ENCODE measurements at regions not wholly inside any gene's neighbourhood (a gene's known extent, or its start where the extent isn't known, plus 50 kb on each side); places are given as distances from the start of the nearest gene placed in this dataset.

- no peak for ATAC-seq
- DNase-seq: no peak
- Mint-ChIP-seq H3K4me3 (no peak overlapping the region), H3K27me3 (no peaks in the 10 kb centered on the region), H3K4me1 (peaks cover 78% of the 10 kb centered on the region), H3K9me3 (no peaks in the 10 kb centered on the region), H3K36me3 (ENCODE audit: low read depth) (no peaks in the 10 kb centered on the region), H3K27ac (peak overlapping the region; percentile 74)
These were observed 158.0 kb upstream of the AHR start for GRCh38 chr7:17140406-17140805.

- Mint-ChIP-seq H3K36me3 (ENCODE audit: low read depth) (no peaks in the 10 kb centered on the region), H3K27ac (peak overlapping the region; percentile 78)
- no peak for ATAC-seq
These were observed 155.5 kb upstream of the AHR start for GRCh38 chr7:17142831-17143541.

GRCh38 chr7:17144322-17144721 is 154.1 kb upstream of the AHR start:
- no peaks in the 10 kb centered on the region for H3K9me3 Mint-ChIP-seq
- DNase-seq (peak; percentile 54), ATAC-seq (peak; percentile 95)
- peak overlapping the region; percentile 78 for H3K27ac Mint-ChIP-seq
- H3K4me3 Mint-ChIP-seq: peak overlapping the region; percentile 43
- H3K4me1 Mint-ChIP-seq: peaks cover 60% of the 10 kb centered on the region
- no peaks in the 10 kb centered on the region for H3K36me3 Mint-ChIP-seq (ENCODE audit: low read depth)
- no peaks in the 10 kb centered on the region for H3K27me3 Mint-ChIP-seq

More at GRCh38 chr7:17142831-17143541, 155.5 kb upstream of the AHR start:
- peak overlapping the region; percentile 59 for H3K4me3 Mint-ChIP-seq
- no peak for DNase-seq
- peaks cover 72% of the 10 kb centered on the region for H3K4me1 Mint-ChIP-seq
- no peaks in the 10 kb centered on the region for H3K9me3 Mint-ChIP-seq
- no peaks in the 10 kb centered on the region for H3K27me3 Mint-ChIP-seq

- peaks cover 57% of the 10 kb centered on the region for H3K4me1 Mint-ChIP-seq
- H3K4me3 Mint-ChIP-seq: no peak overlapping the region
- H3K27me3 Mint-ChIP-seq: no peaks in the 10 kb centered on the region
- no peaks in the 10 kb centered on the region for H3K9me3 Mint-ChIP-seq
- DNase-seq (no peak), ATAC-seq (no peak)
- H3K36me3 Mint-ChIP-seq (ENCODE audit: low read depth): no peaks in the 10 kb centered on the region
- no peak overlapping the region for H3K27ac Mint-ChIP-seq
These were observed 151.8 kb upstream of the AHR start for GRCh38 chr7:17146621-17147020.

GRCh38 chr7:17147409-17147808 is 151.0 kb upstream of the AHR start:
- Mint-ChIP-seq H3K27ac (peak overlapping the region; percentile 28), H3K4me1 (peaks cover 57% of the 10 kb centered on the region)
- ATAC-seq: no peak

GRCh38 chr7:17150018-17150417 is 148.4 kb upstream of the AHR start:
- H3K9me3 Mint-ChIP-seq: no peaks in the 10 kb centered on the region
- ATAC-seq (peak; percentile 42), DNase-seq (no peak)
- H3K27ac Mint-ChIP-seq: no peak overlapping the region
- H3K4me3 Mint-ChIP-seq: no peak overlapping the region
- peaks cover 49% of the 10 kb centered on the region for H3K4me1 Mint-ChIP-seq
- H3K27me3 Mint-ChIP-seq: no peaks in the 10 kb centered on the region
- no peaks in the 10 kb centered on the region for H3K36me3 Mint-ChIP-seq (ENCODE audit: low read depth)

More at GRCh38 chr7:17147409-17147808, 151.0 kb upstream of the AHR start:
- H3K9me3 Mint-ChIP-seq: no peaks in the 10 kb centered on the region
- no peaks in the 10 kb centered on the region for H3K36me3 Mint-ChIP-seq (ENCODE audit: low read depth)
- no peak for DNase-seq
- no peaks in the 10 kb centered on the region for H3K27me3 Mint-ChIP-seq
- H3K4me3 Mint-ChIP-seq: no peak overlapping the region

GRCh38 chr7:17152721-17153120 is 145.7 kb upstream of the AHR start:
- no peaks in the 10 kb centered on the region for H3K27me3 Mint-ChIP-seq
- no peaks in the 10 kb centered on the region for H3K36me3 Mint-ChIP-seq (ENCODE audit: low read depth)
- no peak overlapping the region for H3K4me3 Mint-ChIP-seq
- peaks cover 42% of the 10 kb centered on the region for H3K4me1 Mint-ChIP-seq
- H3K27ac Mint-ChIP-seq: peak overlapping the region; percentile 72
- ATAC-seq (peak; percentile 71), DNase-seq (no peak)
- no peaks in the 10 kb centered on the region for H3K9me3 Mint-ChIP-seq

- DNase-seq: no peak
- ATAC-seq: peak; percentile 65
- Mint-ChIP-seq H3K27ac (no peak overlapping the region), H3K36me3 (ENCODE audit: low read depth) (no peaks in the 10 kb centered on the region), H3K9me3 (no peaks in the 10 kb centered on the region), H3K27me3 (no peaks in the 10 kb centered on the region), H3K4me3 (no peak overlapping the region), H3K4me1 (peaks cover 50% of the 10 kb centered on the region)
These were observed 144.9 kb upstream of the AHR start for GRCh38 chr7:17153536-17153935.

GRCh38 chr7:17155529-17155928 is 142.9 kb upstream of the AHR start:
- Mint-ChIP-seq H3K9me3 (no peaks in the 10 kb centered on the region), H3K27ac (no peak overlapping the region), H3K4me1 (peaks cover 56% of the 10 kb centered on the region), H3K36me3 (ENCODE audit: low read depth) (no peaks in the 10 kb centered on the region), H3K27me3 (no peaks in the 10 kb centered on the region), H3K4me3 (no peak overlapping the region)
- ATAC-seq: no peak
- no peak for DNase-seq

- Mint-ChIP-seq H3K4me1 (peaks cover 44% of the 10 kb centered on the region), H3K27me3 (no peaks in the 10 kb centered on the region), H3K27ac (no peak overlapping the region), H3K36me3 (ENCODE audit: low read depth) (peaks cover 6% of the 10 kb centered on the region), H3K9me3 (no peaks in the 10 kb centered on the region), H3K4me3 (no peak overlapping the region)
- ATAC-seq (no peak), DNase-seq (no peak)
These were observed 140.2 kb upstream of the AHR start for GRCh38 chr7:17158261-17158660.

GRCh38 chr7:17159500-17160037 is 138.9 kb upstream of the AHR start:
- Mint-ChIP-seq H3K9me3 (no peaks in the 10 kb centered on the region), H3K27me3 (no peaks in the 10 kb centered on the region), H3K27ac (peak overlapping the region; percentile 71), H3K4me3 (no peak overlapping the region), H3K4me1 (peaks cover 34% of the 10 kb centered on the region), H3K36me3 (ENCODE audit: low read depth) (peaks cover 6% of the 10 kb centered on the region)
- DNase-seq (no peak), ATAC-seq (peak; percentile 91)

- H3K4me1 Mint-ChIP-seq: peaks cover 29% of the 10 kb centered on the region
- no peaks in the 10 kb centered on the region for H3K27me3 Mint-ChIP-seq
- no peak overlapping the region for H3K27ac Mint-ChIP-seq
- ATAC-seq: peak; percentile 69
- peaks cover 4% of the 10 kb centered on the region for H3K36me3 Mint-ChIP-seq (ENCODE audit: low read depth)
- DNase-seq: no peak
- no peak overlapping the region for H3K4me3 Mint-ChIP-seq
- no peaks in the 10 kb centered on the region for H3K9me3 Mint-ChIP-seq
These were observed 131.6 kb upstream of the AHR start for GRCh38 chr7:17166824-17167379.

GRCh38 chr7:17168416-17168815 is 130.0 kb upstream of the AHR start:
- Mint-ChIP-seq H3K9me3 (no peaks in the 10 kb centered on the region), H3K27ac (peak overlapping the region; percentile 20), H3K4me3 (no peak overlapping the region), H3K4me1 (peaks cover 23% of the 10 kb centered on the region), H3K36me3 (ENCODE audit: low read depth) (no peaks in the 10 kb centered on the region), H3K27me3 (no peaks in the 10 kb centered on the region)
- ATAC-seq (no peak), DNase-seq (no peak)

- ATAC-seq (no peak), DNase-seq (no peak)
- peaks cover 25% of the 10 kb centered on the region for H3K4me1 Mint-ChIP-seq
- H3K9me3 Mint-ChIP-seq: peaks cover 3% of the 10 kb centered on the region
- no peaks in the 10 kb centered on the region for H3K27me3 Mint-ChIP-seq
- no peak overlapping the region for H3K4me3 Mint-ChIP-seq
- no peak overlapping the region for H3K27ac Mint-ChIP-seq
- H3K36me3 Mint-ChIP-seq (ENCODE audit: low read depth): no peaks in the 10 kb centered on the region
These were observed 127.0 kb upstream of the AHR start for GRCh38 chr7:17171427-17171826.

GRCh38 chr7:17176371-17177032 is 122.0 kb upstream of the AHR start:
- peaks cover 3% of the 10 kb centered on the region for H3K9me3 Mint-ChIP-seq
- no peak overlapping the region for H3K27ac Mint-ChIP-seq
- ATAC-seq: no peak
- H3K4me1 Mint-ChIP-seq: peaks cover 3% of the 10 kb centered on the region
- DNase-seq: no peak
- no peak overlapping the region for H3K4me3 Mint-ChIP-seq
- no peaks in the 10 kb centered on the region for H3K36me3 Mint-ChIP-seq (ENCODE audit: low read depth)
- no peaks in the 10 kb centered on the region for H3K27me3 Mint-ChIP-seq

Measured in activated naive CD8-positive, alpha-beta T cell treated with anti-CD3 and anti-CD28 coated beads, Interleukin-2, amount 50 U/mL, for 24 hours (primary cell).